ENCODE measurements at regions not wholly inside any gene's neighbourhood (a gene's known extent, or its start where the extent isn't known, plus 50 kb on each side); places are given as distances from the start of the nearest gene placed in this dataset.

- TF ChIP-seq CTCF (IDR thresholded peaks at IDR 0.05) (no peak), POLR2A (IDR thresholded peaks at IDR 0.05) (no peak)
These were observed 50.9 kb upstream of the CPNE8 start for GRCh38 chr12:38956337-38956736.
